GM19351 (cell line): ENCODE measurements at regions not wholly inside any gene's neighbourhood (a gene's known extent, or its start where the extent isn't known, plus 50 kb on each side); places are given as distances from the start of the nearest gene placed in this dataset.

Experiments
- ATAC-seq: cut with Tn5 transposase; IDR thresholded peaks from one replicate; pipeline ENCODE4 v1.9.1; 2021; ENCODE audit warnings: mild to moderate bottlenecking, moderate library complexity; ENCODE audit not compliant: unreplicated experiment

GRCh38 chr2:58913082-58913726, 672.1 kb upstream of the FANCL start:
- ATAC-seq: no peak

DNA sequence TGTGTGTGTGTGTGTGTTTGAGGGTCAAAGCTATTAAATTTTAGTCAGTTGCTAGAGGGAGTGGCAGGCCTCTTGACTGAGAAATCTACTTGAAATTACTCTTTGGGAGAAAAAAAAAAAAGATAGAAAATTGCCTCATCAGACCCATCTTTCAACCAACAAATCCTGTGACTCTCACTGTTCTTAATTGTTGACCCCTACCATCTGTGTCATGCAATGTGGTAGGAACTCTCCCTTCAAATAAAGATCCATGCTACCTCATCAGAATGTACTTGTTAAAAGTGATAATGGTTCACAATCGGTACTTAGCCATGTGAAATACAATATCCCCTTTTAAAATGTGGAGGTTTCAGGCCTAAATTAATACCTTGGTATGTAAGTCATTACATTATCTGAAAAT, 670.8 kb upstream of the FANCL start:
- no peak for ATAC-seq

- ATAC-seq: no peak
These were observed 667.5 kb upstream of the FANCL start for GRCh38 chr2:58908501-58909154.

DNA sequence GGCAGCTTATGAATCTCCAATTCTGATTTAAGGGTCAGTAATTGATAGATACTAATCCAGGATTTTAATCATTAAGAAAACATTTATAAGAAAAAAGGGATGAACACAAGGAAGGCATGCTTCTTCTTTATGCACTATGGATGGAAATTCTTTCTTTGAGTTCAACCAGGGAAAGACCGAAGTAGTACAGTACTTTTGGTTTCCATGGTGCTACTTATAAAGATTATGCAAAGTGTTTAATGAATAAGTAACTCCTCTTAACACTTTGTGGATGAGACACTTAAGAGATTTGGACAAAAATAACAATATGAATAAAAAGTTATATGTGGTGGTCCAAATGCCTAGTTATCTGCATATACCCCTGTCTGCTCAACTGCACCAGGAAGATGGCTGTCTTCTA, 666.5 kb upstream of the FANCL start:
- no peak for ATAC-seq

GRCh38 chr2:58906081-58906645, 665.0 kb upstream of the FANCL start:
- ATAC-seq: no peak

GRCh38 chr2:58904095-58904494, 663.0 kb upstream of the FANCL start:
- no peak for ATAC-seq

GRCh38 chr2:58903427-58903826, 662.3 kb upstream of the FANCL start:
- no peak for ATAC-seq

DNA sequence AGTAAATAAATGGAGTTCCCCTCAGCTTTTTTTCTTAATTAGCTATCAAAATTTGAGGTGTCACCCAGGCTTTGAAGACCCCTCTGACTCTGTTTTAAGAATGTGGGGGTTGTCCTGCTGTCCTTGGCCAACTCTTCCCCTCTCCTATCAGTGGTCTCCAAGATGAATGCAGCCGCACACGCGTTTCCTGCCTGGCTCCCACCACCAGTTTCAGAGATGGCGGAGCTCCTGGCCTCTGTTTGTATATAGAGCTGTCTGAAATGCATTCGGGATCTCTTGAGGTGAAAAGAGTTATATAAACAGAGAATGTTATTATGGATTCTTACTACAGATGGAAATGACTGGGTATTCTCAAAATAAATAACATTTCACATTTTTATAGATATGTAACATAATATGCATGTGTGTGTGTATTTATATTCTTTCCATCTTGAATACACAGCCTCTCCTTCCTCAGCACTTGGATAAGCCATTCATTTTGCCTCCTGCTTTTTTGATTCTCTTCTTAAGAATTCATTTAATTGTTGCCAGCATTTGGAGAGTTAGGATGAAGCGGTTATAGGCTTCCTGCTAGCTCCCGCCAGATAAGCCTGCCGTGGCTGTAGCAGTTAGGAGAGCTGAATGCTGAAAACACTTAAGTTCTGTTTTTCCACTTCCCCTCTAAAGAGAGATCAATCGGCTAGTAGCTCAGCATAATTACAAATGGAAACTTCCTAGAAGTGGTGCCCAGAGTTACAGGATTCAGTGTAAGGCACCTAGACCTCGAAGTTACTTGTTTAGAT, 659.3 kb upstream of the FANCL start:
- no peak for ATAC-seq

DNA sequence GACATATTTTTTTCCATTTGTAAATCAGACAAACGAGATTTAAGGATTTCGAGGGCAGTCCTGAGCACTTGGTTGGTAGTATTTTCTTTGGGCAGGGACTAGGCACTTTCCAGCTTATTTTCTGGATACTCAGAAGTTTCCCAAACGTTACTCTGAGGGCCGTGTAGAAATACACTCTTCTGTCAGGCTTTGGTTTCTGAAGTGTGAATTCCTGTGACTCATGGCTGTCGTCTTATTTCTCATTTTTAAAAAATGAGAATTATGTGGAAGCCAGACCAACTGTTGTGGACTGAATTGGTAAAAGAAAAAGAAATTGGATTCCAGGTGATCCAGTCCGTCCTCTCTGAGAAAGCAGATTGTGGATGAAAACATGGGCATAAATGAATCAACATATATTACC, 658.6 kb upstream of the FANCL start:
- no peak for ATAC-seq

DNA sequence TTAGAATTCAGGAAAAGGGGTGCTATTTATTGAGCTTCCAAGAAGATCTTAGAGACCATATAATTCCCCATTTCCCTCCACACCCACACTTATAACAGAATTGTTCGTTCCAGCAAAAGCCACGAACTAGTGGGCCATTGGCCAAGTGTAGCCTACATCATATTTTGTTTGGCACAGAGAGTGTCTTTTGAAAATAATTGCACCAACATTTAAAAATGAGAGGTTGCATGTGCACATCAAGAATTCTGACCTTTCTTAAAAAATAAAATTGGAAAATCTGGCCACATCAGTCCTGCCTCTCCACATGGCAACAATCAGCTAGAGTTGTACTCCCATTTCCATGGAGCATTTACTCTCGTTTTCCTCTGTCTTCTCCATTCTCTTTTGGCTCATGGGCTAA, 655.5 kb upstream of the FANCL start:
- ATAC-seq: no peak

GRCh38 chr2:58895857-58896256, 654.7 kb upstream of the FANCL start:
- ATAC-seq: no peak

DNA sequence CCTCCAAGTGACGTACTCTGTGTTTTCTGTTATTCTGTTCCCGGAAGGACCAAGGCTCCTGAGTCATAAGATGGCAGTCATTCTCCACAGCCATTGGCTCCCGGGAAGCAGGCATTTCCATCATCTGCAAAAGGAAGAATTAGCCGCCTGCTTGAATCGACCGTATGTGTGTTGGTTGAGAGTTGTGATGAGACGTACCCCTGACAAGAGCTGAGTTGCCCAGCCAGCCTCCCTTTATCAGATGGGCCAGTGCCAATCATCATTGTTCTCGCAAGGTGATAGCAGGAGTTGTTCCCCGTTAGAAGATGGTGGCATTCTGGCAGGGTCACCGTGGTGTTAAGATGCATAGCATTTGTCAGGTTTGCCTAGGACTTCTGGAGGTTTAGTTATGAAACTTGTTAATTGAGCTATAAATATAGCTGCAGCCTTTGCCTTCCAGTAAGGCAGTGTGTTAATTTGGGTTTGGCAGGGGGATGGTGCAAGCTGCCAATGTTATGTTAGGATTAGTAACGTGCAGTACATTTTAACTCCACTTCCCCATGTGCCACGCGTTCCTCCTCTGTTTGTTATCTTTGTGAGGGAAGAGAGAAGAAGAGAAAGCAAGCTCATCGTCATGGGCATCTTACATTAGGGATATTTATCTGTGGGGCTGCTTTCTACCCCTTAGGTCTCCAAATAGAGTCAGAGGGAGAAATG, 652.7 kb upstream of the FANCL start:
- ATAC-seq: no peak

GRCh38 chr2:58891828-58892377, 650.8 kb upstream of the FANCL start:
- ATAC-seq: no peak

GRCh38 chr2:58890865-58891525, 649.9 kb upstream of the FANCL start:
- no peak for ATAC-seq

GRCh38 chr2:58886009-58886408, 644.9 kb upstream of the FANCL start:
- no peak for ATAC-seq

GRCh38 chr2:58879834-58880233, 638.7 kb upstream of the FANCL start:
- no peak for ATAC-seq

DNA sequence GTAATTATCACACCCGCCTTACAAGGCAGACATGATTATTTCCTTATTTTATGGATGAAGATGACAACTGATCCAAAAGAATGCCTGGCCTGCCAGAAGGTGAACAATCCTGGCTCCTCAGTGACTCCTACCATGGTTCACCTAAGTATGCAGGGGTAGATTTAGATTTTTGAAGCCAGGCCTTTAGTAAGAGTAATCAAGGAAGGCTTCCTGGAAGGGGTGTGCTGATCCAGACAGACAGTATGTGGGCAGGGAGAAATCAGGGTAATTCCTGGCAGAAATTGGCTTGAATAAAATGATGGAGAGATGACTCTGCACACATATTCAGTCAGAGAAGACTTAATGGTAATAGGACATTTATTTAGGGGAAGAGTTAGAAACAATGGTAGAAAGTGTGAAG, 637.7 kb upstream of the FANCL start:
- no peak for ATAC-seq

DNA sequence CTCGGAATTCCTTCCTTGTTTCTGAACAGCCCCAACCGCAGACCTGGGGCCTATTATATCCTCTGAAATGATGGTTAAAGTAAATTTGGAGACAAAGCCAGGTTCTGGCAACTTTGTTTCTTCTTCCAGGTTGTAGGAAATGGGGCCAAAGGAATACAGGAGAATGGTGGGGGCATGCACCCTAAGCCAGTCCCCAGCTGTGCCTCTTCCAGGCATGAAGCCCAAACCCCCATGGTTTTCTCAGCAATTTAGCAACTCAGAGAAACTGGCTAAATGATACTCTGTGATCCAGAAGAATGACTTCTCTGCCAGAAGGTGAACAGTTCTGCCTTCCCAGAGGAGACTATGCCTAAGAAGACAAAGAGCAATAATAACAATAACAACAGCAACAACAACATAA, 635.0 kb upstream of the FANCL start:
- no peak for ATAC-seq

DNA sequence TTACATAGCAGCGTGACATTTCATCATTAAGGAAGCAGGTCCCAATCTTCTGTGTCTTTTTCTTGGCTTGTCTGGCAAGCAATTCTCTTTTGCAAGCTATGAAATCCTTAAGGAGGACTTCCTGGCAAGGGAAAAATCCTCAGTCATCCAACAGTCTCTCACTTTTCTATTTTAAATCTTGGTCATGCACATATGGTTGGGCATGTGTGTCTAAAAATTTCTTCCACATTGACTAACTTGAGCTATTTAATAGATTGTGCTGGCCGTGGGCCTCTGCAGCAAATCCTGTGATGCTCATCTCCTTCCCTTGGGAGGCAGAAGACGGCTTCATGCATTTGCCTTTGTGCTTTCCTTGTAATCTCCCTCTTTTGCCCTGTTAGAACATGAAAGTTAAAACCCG, 634.3 kb upstream of the FANCL start:
- no peak for ATAC-seq

DNA sequence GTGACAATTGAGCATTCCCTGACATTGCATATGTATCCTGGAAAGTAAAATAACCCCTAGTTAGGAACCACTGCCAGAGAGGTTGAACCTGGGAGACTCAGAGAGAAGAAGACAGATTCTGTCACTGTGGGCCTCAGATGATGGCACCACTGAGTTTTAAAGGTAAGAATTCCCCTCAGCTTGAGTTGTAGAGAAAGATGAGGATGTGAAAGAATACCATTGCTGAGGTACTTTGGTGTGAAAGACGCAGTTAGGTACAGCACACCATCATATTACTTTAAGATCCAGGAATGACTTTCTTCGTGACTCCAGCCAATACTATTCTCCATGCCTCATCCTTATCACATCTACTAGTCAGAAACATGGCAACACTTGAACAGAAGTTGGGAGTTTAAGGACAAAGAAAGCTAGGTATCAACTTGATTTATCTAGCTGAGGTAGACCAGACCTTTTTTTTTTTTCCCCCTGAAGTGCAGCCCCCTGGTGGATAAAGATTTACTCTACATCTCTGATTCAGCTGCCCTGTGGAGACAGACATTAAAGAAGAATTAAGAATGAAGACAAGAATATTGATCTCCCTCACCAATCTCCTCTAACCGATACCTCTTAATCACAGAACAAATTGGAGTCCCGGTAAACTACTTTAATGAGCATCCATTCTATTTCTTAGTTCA, 630.5 kb upstream of the FANCL start:
- peak; percentile 62 for ATAC-seq
